ENCODE measurements at regions not wholly inside any gene's neighbourhood (a gene's known extent, or its start where the extent isn't known, plus 50 kb on each side); places are given as distances from the start of the nearest gene placed in this dataset.

GRCh38 chr18:51637881-51638280 lies 440.4 kb upstream of the MEX3C start:
- TF ChIP-seq CTCF (IDR thresholded peaks at IDR 0.05; ENCODE audit: low read depth, low read length, poor library complexity, severe bottlenecking) (no peak), EZH2phosphoT487 (IDR thresholded peaks at IDR 0.05; ENCODE audit: borderline replicate concordance, low read length) (no peak)

Data from DOHH2 (cell line).